ENCODE measurements at regions not wholly inside any gene's neighbourhood (a gene's known extent, or its start where the extent isn't known, plus 50 kb on each side); places are given as distances from the start of the nearest gene placed in this dataset.

DNA sequence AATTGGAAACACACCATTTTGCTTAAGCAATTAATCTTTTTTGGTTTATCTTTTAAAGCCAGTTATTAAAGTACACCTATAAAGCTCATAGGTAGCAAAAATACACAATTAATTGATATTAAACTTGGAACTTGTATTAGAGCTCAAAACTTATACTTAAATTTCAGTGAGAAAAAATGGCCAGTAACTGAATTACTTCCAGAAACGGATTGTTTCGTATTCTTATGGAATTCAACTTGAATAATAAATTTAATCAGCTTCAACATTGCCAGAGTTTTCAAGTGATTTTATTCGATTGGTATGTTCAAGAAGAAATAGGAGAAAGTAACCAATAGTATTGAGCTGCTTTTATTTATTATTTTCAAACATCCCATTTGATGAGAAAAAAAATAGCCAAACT is 112.7 kb upstream of the PDE10A start:
- TF ChIP-seq, protein P1, sequence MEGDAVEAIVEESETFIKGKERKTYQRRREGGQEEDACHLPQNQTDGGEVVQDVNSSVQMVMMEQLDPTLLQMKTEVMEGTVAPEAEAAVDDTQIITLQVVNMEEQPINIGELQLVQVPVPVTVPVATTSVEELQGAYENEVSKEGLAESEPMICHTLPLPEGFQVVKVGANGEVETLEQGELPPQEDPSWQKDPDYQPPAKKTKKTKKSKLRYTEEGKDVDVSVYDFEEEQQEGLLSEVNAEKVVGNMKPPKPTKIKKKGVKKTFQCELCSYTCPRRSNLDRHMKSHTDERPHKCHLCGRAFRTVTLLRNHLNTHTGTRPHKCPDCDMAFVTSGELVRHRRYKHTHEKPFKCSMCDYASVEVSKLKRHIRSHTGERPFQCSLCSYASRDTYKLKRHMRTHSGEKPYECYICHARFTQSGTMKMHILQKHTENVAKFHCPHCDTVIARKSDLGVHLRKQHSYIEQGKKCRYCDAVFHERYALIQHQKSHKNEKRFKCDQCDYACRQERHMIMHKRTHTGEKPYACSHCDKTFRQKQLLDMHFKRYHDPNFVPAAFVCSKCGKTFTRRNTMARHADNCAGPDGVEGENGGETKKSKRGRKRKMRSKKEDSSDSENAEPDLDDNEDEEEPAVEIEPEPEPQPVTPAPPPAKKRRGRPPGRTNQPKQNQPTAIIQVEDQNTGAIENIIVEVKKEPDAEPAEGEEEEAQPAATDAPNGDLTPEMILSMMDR (IDR thresholded peaks at IDR 0.05), result no peak
- TF ChIP-seq POLR2A (IDR thresholded peaks at IDR 0.05), result no peak

Measured in uterus (tissue), 2 donors.